22Rv1 (cell line): ENCODE measurements at regions not wholly inside any gene's neighbourhood (a gene's known extent, or its start where the extent isn't known, plus 50 kb on each side); places are given as distances from the start of the nearest gene placed in this dataset.

Source experiments
- H3K27ac ChIP-seq: fragments of 450-650 bp; 2 replicates; pipeline ENCODE4 v1.5.1; 2017
- ZFX ChIP-seq: fragments of 450-650 bp; IDR thresholded peaks from 2 replicates; pipeline ENCODE4 v1.6.1; 2017; ENCODE audit warnings: antibody characterized with exemption, borderline replicate concordance
- TF ChIP-seq, protein P1 (sequence below): fragments of 450-650 bp; IDR thresholded peaks from 2 replicates; pipeline ENCODE4 v1.5.1; 2017; ENCODE audit warnings: mild to moderate bottlenecking

DNA sequence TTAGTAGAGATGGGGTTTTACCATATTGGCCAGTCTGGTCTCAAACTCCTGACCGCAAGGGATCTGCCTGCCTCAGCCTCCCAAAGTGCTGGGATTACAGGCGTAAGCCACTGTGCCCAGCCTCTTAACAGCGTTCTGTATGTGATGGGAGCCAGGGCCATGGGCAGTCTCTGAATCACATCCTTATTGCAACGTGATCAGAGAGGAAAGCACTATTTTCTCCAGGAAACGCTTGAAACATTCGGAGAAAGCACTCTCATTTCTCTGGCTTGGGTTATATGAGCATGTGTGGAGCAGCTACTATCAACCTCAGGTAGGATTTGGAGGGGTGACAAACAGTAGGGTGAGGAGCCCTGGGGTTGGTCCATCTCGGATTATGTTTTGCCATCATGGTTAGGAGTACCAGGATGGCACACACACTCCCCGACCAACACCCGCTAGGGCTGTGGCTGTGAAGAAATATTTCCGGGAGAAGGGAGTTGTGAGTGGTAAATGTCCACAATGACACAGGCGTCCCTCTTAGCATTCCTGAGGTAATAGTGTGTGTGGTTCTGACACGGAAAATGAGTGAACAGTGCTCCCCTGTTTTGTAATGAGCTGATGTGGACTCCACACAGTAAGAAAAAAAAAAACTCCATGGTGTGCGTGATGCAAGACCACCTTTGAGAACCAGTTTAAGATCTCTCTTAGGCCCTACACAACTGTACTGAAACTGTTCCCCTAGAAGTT, 406.2 kb upstream of the ZNF608 start:
- no peak overlapping the region for H3K27ac ChIP-seq
- TF ChIP-seq, protein P1, sequence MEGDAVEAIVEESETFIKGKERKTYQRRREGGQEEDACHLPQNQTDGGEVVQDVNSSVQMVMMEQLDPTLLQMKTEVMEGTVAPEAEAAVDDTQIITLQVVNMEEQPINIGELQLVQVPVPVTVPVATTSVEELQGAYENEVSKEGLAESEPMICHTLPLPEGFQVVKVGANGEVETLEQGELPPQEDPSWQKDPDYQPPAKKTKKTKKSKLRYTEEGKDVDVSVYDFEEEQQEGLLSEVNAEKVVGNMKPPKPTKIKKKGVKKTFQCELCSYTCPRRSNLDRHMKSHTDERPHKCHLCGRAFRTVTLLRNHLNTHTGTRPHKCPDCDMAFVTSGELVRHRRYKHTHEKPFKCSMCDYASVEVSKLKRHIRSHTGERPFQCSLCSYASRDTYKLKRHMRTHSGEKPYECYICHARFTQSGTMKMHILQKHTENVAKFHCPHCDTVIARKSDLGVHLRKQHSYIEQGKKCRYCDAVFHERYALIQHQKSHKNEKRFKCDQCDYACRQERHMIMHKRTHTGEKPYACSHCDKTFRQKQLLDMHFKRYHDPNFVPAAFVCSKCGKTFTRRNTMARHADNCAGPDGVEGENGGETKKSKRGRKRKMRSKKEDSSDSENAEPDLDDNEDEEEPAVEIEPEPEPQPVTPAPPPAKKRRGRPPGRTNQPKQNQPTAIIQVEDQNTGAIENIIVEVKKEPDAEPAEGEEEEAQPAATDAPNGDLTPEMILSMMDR, result no peak
- TF ChIP-seq ZFX, result no peak

DNA sequence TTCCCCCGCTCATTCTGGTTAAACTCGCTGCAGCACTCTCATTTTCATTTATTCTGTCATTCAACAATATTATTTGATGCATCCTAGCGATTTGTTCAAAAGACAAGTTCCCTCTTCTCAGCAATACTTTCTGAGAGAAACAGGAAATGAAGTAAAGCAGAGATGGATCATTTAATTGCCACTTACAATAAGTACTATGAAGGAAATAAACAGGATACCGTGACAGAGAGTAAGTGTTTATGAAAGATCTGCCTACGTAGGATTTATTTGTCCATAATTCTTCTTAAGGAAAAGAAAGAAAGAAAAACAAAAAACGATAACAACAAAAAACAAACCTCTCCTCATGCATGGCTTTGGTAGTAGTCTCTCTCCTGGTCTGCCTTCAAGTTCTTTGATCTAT, 406.8 kb upstream of the ZNF608 start:
- TF ChIP-seq ZFX, result no peak
- TF ChIP-seq, protein P1, result no peak
- H3K27ac ChIP-seq, result no peak overlapping the region

DNA sequence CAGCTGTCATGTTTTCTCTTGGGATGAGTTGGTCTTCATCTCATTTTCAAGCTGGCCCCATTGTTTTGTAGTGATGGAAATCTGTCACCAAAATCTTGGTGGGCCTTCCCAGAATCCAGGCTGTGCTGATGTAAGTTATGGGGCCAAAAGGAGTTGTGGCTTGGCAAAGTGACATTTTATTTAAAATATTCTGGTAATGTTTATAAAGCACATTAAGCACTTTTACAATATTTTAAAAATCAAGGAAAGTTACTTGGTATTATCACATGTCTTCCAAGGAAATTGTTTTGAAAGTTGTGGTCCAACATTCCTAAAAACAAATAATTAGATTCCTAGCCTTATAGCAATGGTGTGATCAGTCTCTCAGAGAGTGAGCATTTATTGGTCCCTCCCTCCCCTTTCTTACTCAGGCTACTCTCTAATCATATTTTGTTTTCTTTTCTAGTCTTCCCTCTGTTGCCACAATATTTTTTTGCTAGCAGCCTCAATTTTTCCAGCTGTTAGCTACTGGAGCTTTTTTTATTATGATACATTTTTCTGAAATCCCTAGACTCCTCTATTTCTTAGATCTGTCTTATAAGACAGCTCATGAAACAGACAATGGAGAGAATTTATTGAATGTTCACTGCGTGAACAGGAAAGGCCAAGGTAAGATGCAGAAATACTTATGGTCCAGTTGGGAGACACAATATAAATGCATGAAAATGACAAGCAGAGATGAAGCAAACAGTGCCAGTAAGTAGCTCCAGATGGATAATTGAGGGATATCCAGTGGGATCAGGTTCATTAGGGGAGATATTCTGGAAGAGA, 408.1 kb upstream of the ZNF608 start:
- no peak overlapping the region for H3K27ac ChIP-seq
- TF ChIP-seq ZFX, result no peak
- TF ChIP-seq, protein P1, result no peak

DNA sequence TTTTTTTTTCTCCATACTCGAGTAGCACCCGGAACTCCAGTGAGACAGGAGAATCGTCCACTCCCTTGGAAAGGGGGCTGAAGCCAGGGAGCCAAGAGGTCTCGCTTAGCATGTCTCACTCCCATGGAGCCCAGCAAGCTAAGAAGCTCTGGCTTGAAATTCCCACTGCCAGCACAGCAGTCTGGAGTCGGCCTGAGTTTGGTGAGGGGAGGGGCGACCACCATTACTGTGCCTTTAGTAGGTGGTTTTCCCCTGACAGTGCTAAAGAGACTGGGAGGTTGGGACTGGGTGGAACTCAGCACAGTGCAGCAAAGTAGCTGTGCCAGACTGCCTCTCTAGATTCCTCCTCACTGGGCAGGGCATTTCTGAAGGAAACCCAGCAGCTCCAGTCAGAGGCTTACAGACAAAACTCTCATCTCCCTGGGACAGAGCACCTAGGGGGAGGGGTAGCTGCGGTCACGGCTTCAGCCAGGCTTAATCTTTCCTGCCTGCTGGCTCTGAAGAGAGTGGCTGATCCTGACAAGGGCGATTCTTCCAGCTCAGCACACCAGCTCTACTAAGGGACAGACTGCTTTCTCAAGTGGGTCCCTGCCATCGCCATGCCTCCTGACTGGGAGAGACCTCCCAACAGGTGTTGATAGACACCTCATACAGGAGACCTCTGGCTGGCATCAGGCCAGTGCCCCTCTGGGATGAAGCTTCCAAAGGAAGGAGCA, 414.5 kb upstream of the ZNF608 start:
- TF ChIP-seq, protein P1, result no peak
- H3K27ac ChIP-seq, result no peak overlapping the region

DNA sequence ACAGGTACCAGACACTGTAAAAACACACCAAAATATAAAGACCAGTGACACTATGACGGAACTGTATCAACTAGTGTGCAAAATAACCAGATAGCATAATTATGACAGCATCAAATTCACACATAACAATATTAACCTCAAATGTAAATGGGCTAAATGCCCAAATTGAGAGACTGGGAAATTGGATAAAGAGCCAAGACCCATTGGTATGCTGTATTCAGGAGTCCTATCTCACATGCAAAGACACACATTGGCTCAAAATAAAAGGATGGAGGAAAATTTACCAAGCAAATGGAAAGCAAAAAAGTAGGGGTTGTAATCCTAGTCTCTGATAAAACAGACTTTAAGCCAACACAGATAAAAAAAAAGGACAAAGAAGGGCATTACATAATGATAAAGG, 416.3 kb upstream of the ZNF608 start:
- TF ChIP-seq, protein P1, result no peak
- TF ChIP-seq ZFX, result no peak
- no peak overlapping the region for H3K27ac ChIP-seq

DNA sequence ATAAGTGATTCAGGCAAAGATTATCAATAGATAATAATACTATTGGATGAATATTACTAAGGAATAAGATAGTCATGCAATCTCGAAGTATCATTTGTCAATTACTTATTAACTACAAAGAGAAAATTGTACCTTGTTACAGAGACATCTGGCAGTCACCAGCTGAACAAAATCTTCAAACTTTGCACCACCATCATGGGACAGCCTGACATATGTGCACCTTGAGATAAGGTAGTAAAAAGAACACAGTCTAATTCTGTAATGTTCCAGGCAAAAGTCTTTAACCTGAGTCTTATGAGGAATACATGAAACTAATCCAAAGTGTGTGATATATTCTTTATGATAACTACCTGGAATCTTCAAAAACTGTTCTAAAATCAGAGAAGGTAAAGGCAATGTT, 423.0 kb upstream of the ZNF608 start:
- no peak overlapping the region for H3K27ac ChIP-seq
- no peak for TF ChIP-seq ZFX
- TF ChIP-seq, protein P1, result no peak
